ENCODE measurements at regions not wholly inside any gene's neighbourhood (a gene's known extent, or its start where the extent isn't known, plus 50 kb on each side); places are given as distances from the start of the nearest gene placed in this dataset.

DNA sequence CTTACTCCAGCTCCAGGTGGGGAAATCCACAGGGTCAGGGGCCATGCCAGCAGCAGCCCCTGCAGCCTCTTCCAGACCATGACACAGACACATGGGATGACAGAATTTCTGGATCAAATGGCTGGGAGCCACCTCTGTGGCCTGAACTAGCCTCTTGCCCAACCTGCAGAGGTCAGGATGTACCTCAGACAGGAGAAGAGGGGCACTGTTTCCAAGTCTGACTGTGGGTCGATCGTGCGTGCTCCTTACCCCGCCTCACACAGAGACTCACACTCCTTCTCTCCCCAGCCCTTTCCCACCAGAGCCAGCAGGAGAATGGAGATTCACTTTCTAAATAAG, 131.9 kb downstream of the FAM43A start:
- Histone ChIP-seq H3K9ac (ENCODE audit: low read length) (no peak overlapping the region), H3K9me3 (ENCODE audit: low read length) (no peaks in the 10 kb centered on the region), H3K27ac (ENCODE audit: low read length) (no peak overlapping the region), H3F3A (ENCODE audit: insufficient read depth, low read length, poor library complexity, severe bottlenecking) (no peaks in the 10 kb centered on the region), H3K4me2 (ENCODE audit: low read length) (no peak overlapping the region), H3K27me3 (ENCODE audit: insufficient read depth, low read depth, low read length) (no peaks in the 10 kb centered on the region), H3K4me3 (ENCODE audit: low read length) (no peak overlapping the region), H3K79me2 (replicated peaks; ENCODE audit: insufficient read depth, low read length) (no peaks in the 10 kb centered on the region), H4K20me1 (ENCODE audit: insufficient read depth) (no peaks in the 10 kb centered on the region), H3K36me3 (ENCODE audit: insufficient read depth, low read length) (no peaks in the 10 kb centered on the region), H2AFZ (ENCODE audit: low read depth, low read length) (no peak overlapping the region), H3K9me2 (ENCODE audit: insufficient read depth, low read length) (no peaks in the 10 kb centered on the region)
- TF ChIP-seq TAF1 (IDR thresholded peaks at IDR 0.05; ENCODE audit: low read depth): no peak
- TF ChIP-seq EP300 (conservative IDR thresholded peaks at IDR 0.05; ENCODE audit: poor library complexity, severe bottlenecking): no peak
- TF ChIP-seq RAD21 (conservative IDR thresholded peaks at IDR 0.05): no peak
- no peak for TF ChIP-seq MXI1 (conservative IDR thresholded peaks at IDR 0.05; ENCODE audit: poor library complexity, severe bottlenecking)
- TF ChIP-seq, protein P1, sequence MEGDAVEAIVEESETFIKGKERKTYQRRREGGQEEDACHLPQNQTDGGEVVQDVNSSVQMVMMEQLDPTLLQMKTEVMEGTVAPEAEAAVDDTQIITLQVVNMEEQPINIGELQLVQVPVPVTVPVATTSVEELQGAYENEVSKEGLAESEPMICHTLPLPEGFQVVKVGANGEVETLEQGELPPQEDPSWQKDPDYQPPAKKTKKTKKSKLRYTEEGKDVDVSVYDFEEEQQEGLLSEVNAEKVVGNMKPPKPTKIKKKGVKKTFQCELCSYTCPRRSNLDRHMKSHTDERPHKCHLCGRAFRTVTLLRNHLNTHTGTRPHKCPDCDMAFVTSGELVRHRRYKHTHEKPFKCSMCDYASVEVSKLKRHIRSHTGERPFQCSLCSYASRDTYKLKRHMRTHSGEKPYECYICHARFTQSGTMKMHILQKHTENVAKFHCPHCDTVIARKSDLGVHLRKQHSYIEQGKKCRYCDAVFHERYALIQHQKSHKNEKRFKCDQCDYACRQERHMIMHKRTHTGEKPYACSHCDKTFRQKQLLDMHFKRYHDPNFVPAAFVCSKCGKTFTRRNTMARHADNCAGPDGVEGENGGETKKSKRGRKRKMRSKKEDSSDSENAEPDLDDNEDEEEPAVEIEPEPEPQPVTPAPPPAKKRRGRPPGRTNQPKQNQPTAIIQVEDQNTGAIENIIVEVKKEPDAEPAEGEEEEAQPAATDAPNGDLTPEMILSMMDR (IDR thresholded peaks at IDR 0.05; ENCODE audit: poor library complexity, severe bottlenecking): no peak
- TF ChIP-seq, protein P2, sequence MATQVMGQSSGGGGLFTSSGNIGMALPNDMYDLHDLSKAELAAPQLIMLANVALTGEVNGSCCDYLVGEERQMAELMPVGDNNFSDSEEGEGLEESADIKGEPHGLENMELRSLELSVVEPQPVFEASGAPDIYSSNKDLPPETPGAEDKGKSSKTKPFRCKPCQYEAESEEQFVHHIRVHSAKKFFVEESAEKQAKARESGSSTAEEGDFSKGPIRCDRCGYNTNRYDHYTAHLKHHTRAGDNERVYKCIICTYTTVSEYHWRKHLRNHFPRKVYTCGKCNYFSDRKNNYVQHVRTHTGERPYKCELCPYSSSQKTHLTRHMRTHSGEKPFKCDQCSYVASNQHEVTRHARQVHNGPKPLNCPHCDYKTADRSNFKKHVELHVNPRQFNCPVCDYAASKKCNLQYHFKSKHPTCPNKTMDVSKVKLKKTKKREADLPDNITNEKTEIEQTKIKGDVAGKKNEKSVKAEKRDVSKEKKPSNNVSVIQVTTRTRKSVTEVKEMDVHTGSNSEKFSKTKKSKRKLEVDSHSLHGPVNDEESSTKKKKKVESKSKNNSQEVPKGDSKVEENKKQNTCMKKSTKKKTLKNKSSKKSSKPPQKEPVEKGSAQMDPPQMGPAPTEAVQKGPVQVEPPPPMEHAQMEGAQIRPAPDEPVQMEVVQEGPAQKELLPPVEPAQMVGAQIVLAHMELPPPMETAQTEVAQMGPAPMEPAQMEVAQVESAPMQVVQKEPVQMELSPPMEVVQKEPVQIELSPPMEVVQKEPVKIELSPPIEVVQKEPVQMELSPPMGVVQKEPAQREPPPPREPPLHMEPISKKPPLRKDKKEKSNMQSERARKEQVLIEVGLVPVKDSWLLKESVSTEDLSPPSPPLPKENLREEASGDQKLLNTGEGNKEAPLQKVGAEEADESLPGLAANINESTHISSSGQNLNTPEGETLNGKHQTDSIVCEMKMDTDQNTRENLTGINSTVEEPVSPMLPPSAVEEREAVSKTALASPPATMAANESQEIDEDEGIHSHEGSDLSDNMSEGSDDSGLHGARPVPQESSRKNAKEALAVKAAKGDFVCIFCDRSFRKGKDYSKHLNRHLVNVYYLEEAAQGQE (IDR thresholded peaks at IDR 0.05; ENCODE audit: borderline replicate concordance): no peak
- TF ChIP-seq POLR2AphosphoS5 (IDR thresholded peaks at IDR 0.05): no peak
- TF ChIP-seq EZH2 (IDR thresholded peaks at IDR 0.05; ENCODE audit: borderline replicate concordance, insufficient read depth, low read length, poor library complexity, severe bottlenecking): no peak
- no peak for TF ChIP-seq SMC3 (conservative IDR thresholded peaks at IDR 0.05; ENCODE audit: poor library complexity)

DNA sequence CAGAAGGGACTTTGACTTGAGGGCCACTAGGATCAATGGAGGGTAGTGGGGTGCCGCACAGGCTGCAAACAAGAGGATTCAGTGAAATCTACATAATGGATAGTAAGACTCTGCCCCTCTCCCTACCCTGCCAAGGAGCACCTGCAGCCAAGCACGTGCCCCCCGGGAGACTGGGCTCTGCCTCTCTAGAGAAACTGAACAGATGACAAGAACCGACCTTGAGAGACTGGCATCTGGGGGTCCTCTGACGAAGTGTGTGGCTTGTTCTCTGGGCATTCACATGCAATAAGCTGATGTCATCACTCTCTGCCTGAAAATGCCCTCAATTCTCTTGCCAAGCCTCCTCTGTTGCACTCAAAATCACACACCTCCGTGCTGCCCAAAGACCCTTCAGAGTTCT, 132.3 kb downstream of the FAM43A start:
- Histone ChIP-seq H3K9me2 (ENCODE audit: insufficient read depth, low read length) (no peaks in the 10 kb centered on the region), H4K20me1 (ENCODE audit: insufficient read depth) (no peaks in the 10 kb centered on the region), H3K4me3 (ENCODE audit: low read length) (no peak overlapping the region), H3K4me2 (ENCODE audit: low read length) (no peak overlapping the region), H3K27ac (ENCODE audit: low read length) (no peak overlapping the region), H3K9me3 (ENCODE audit: low read length) (no peaks in the 10 kb centered on the region), H3K36me3 (ENCODE audit: insufficient read depth, low read length) (no peaks in the 10 kb centered on the region), H2AFZ (ENCODE audit: low read depth, low read length) (no peak overlapping the region), H3F3A (ENCODE audit: insufficient read depth, low read length, poor library complexity, severe bottlenecking) (no peaks in the 10 kb centered on the region), H3K27me3 (ENCODE audit: insufficient read depth, low read depth, low read length) (no peaks in the 10 kb centered on the region), H3K9ac (ENCODE audit: low read length) (no peak overlapping the region), H3K79me2 (replicated peaks; ENCODE audit: insufficient read depth, low read length) (no peaks in the 10 kb centered on the region)
- TF ChIP-seq TAF1 (IDR thresholded peaks at IDR 0.05; ENCODE audit: low read depth) (no peak), POLR2AphosphoS5 (IDR thresholded peaks at IDR 0.05) (no peak), EZH2 (IDR thresholded peaks at IDR 0.05; ENCODE audit: borderline replicate concordance, insufficient read depth, low read length, poor library complexity, severe bottlenecking) (no peak), RAD21 (conservative IDR thresholded peaks at IDR 0.05) (no peak), EP300 (conservative IDR thresholded peaks at IDR 0.05; ENCODE audit: poor library complexity, severe bottlenecking) (no peak), MXI1 (conservative IDR thresholded peaks at IDR 0.05; ENCODE audit: poor library complexity, severe bottlenecking) (no peak), SMC3 (conservative IDR thresholded peaks at IDR 0.05; ENCODE audit: poor library complexity) (no peak)
- TF ChIP-seq, protein P1 (IDR thresholded peaks at IDR 0.05; ENCODE audit: poor library complexity, severe bottlenecking): no peak
- TF ChIP-seq, protein P2 (IDR thresholded peaks at IDR 0.05; ENCODE audit: borderline replicate concordance): no peak
